Activated naive CD8-positive, alpha-beta T cell treated with anti-CD3 and anti-CD28 coated beads for 36 hours (primary cell): ENCODE measurements at regions not wholly inside any gene's neighbourhood (a gene's known extent, or its start where the extent isn't known, plus 50 kb on each side); places are given as distances from the start of the nearest gene placed in this dataset.
"Not testable (repeated sequence)": the region's sequence is repeated elsewhere in the genome, so short reads cannot be mapped to it uniquely, and the experiment has no call there.

Source experiments
- DNase-seq: peaks from one replicate; pipeline ENCODE4 v3.0.0; 2021
- H3K27ac Mint-ChIP-seq: one replicate; pipeline ENCODE4 v1.8.0; 2022; ENCODE audit warnings: mild to moderate bottlenecking, moderate library complexity, mixed read lengths
- H3K27me3 Mint-ChIP-seq: one replicate; pipeline ENCODE4 v1.8.0; 2022; ENCODE audit warnings: mild to moderate bottlenecking, mixed read lengths
- H3K36me3 Mint-ChIP-seq: one replicate; pipeline ENCODE4 v1.8.0; 2021; ENCODE audit warnings: mild to moderate bottlenecking, mixed read lengths
- H3K4me1 Mint-ChIP-seq: one replicate; pipeline ENCODE4 v1.8.0; 2021; ENCODE audit warnings: mixed read lengths
- H3K4me3 Mint-ChIP-seq: one replicate; pipeline ENCODE4 v1.8.0; 2022; ENCODE audit warnings: mild to moderate bottlenecking, moderate library complexity, mixed read lengths
- H3K9me3 Mint-ChIP-seq: one replicate; pipeline ENCODE4 v1.8.0; 2022; ENCODE audit warnings: mixed read lengths

GRCh38 chr12:100083308-100083707, 59.4 kb downstream of the BLTP3B start:
- peaks cover 56% of the 10 kb centered on the region for H3K36me3 Mint-ChIP-seq
- H3K4me3 Mint-ChIP-seq = no peak overlapping the region
- H3K4me1 Mint-ChIP-seq = no peaks in the 10 kb centered on the region
- DNase-seq = no peak
- no peaks in the 10 kb centered on the region for H3K27me3 Mint-ChIP-seq
- H3K9me3 Mint-ChIP-seq = peaks cover 16% of the 10 kb centered on the region
- no peak overlapping the region for H3K27ac Mint-ChIP-seq

GRCh38 chr12:100078777-100079176, 63.9 kb downstream of the BLTP3B start:
- not testable (repeated sequence) for H3K27ac Mint-ChIP-seq, DNase-seq, H3K4me3 Mint-ChIP-seq, H3K27me3 Mint-ChIP-seq, H3K4me1 Mint-ChIP-seq
- Mint-ChIP-seq H3K36me3 (peaks cover 67% of the 10 kb centered on the region), H3K9me3 (peaks cover 16% of the 10 kb centered on the region)

- H3K27me3 Mint-ChIP-seq = no peaks in the 10 kb centered on the region
- H3K4me3 Mint-ChIP-seq = no peak overlapping the region
These were observed 65.3 kb downstream of the BLTP3B start for GRCh38 chr12:100077367-100077766.

GRCh38 chr12:100075598-100075997, 67.1 kb downstream of the BLTP3B start:
- H3K9me3 Mint-ChIP-seq = peaks cover 4% of the 10 kb centered on the region
- DNase-seq = no peak
- H3K4me3 Mint-ChIP-seq = no peak overlapping the region
- H3K4me1 Mint-ChIP-seq = no peaks in the 10 kb centered on the region
- H3K27me3 Mint-ChIP-seq = no peaks in the 10 kb centered on the region
- H3K36me3 Mint-ChIP-seq = peaks cover 53% of the 10 kb centered on the region
- no peak overlapping the region for H3K27ac Mint-ChIP-seq

More at GRCh38 chr12:100077367-100077766, 65.3 kb downstream of the BLTP3B start:
- Mint-ChIP-seq H3K27ac (no peak overlapping the region), H3K36me3 (peaks cover 65% of the 10 kb centered on the region), H3K9me3 (peaks cover 15% of the 10 kb centered on the region), H3K4me1 (no peaks in the 10 kb centered on the region)
- DNase-seq = no peak

- Mint-ChIP-seq H3K27ac (no peak overlapping the region), H3K36me3 (peaks cover 67% of the 10 kb centered on the region), H3K9me3 (peaks cover 37% of the 10 kb centered on the region), H3K4me3 (no peak overlapping the region), H3K4me1 (no peaks in the 10 kb centered on the region), H3K27me3 (no peaks in the 10 kb centered on the region)
- DNase-seq = no peak
These were observed 72.9 kb downstream of the BLTP3B start for GRCh38 chr12:100069795-100070194.

- no peak for DNase-seq
- Mint-ChIP-seq H3K4me3 (no peak overlapping the region), H3K4me1 (no peaks in the 10 kb centered on the region), H3K9me3 (peaks cover 37% of the 10 kb centered on the region), H3K27me3 (no peaks in the 10 kb centered on the region), H3K36me3 (peaks cover 68% of the 10 kb centered on the region), H3K27ac (no peak overlapping the region)
These were observed 74.4 kb downstream of the BLTP3B start for GRCh38 chr12:100068305-100068704.

GRCh38 chr12:100061814-100062213, 77.1 kb upstream of the ANKS1B start:
- no peaks in the 10 kb centered on the region for H3K27me3 Mint-ChIP-seq
- H3K27ac Mint-ChIP-seq = no peak overlapping the region
- H3K4me3 Mint-ChIP-seq = no peak overlapping the region
- no peaks in the 10 kb centered on the region for H3K4me1 Mint-ChIP-seq
- no peak for DNase-seq
- H3K36me3 Mint-ChIP-seq = peaks cover 58% of the 10 kb centered on the region
- peaks cover 12% of the 10 kb centered on the region for H3K9me3 Mint-ChIP-seq

GRCh38 chr12:100058482-100059029, 73.8 kb upstream of the ANKS1B start:
- Mint-ChIP-seq H3K36me3 (peaks cover 34% of the 10 kb centered on the region), H3K27ac (no peak overlapping the region), H3K9me3 (no peaks in the 10 kb centered on the region), H3K27me3 (no peaks in the 10 kb centered on the region), H3K4me1 (no peaks in the 10 kb centered on the region), H3K4me3 (no peak overlapping the region)
- DNase-seq = no peak

- DNase-seq, H3K27ac Mint-ChIP-seq, H3K4me1 Mint-ChIP-seq: not testable (repeated sequence)
These were observed 61.5 kb upstream of the ANKS1B start for GRCh38 chr12:100046202-100046601.

GRCh38 chr12:100044266-100044665, 59.5 kb upstream of the ANKS1B start:
- H3K36me3 Mint-ChIP-seq = peaks cover 62% of the 10 kb centered on the region
- H3K4me3 Mint-ChIP-seq = no peak overlapping the region
- H3K9me3 Mint-ChIP-seq = no peaks in the 10 kb centered on the region
- no peak for DNase-seq
- no peaks in the 10 kb centered on the region for H3K27me3 Mint-ChIP-seq
- H3K4me1 Mint-ChIP-seq = no peaks in the 10 kb centered on the region
- H3K27ac Mint-ChIP-seq = no peak overlapping the region

More at GRCh38 chr12:100046202-100046601, 61.5 kb upstream of the ANKS1B start:
- peaks cover 59% of the 10 kb centered on the region for H3K36me3 Mint-ChIP-seq
- not testable (repeated sequence) for H3K4me3 Mint-ChIP-seq, H3K27me3 Mint-ChIP-seq, H3K9me3 Mint-ChIP-seq

- Mint-ChIP-seq H3K27ac (no peak overlapping the region), H3K27me3 (no peaks in the 10 kb centered on the region), H3K36me3 (peaks cover 59% of the 10 kb centered on the region), H3K4me3 (no peak overlapping the region), H3K4me1 (no peaks in the 10 kb centered on the region), H3K9me3 (no peaks in the 10 kb centered on the region)
- DNase-seq = no peak
These were observed 58.9 kb upstream of the ANKS1B start for GRCh38 chr12:100043631-100044030.
